LNCAP (cell line): ENCODE measurements at regions not wholly inside any gene's neighbourhood (a gene's known extent, or its start where the extent isn't known, plus 50 kb on each side); places are given as distances from the start of the nearest gene placed in this dataset.

Experiments used
- CTCF ChIP-seq: fragments of 450-650 bp; IDR thresholded peaks from 2 replicates; pipeline ENCODE4 v1.5.1; 2017; ENCODE audit warnings: mild to moderate bottlenecking

DNA sequence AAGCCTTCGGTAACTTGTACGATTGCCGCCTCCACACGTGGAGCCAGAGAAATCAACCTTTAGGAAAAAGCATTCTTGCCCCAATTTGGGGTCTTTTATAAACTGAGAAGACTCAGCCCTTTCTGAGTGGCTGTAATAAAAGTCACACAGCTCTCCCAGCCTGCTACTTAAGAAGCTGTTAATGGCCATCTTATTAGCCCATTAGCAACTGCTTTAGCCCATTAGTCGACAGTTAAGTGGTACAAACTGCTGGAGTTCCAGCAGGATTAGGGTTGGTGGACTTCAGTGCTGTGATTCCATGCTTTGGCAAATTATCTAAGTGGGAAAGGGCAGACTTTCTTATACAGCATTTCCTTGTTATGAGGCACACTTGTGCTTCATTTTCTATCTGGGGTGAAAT, 461.3 kb downstream of the RPS6KC1 start:
- TF ChIP-seq CTCF, result no peak

DNA sequence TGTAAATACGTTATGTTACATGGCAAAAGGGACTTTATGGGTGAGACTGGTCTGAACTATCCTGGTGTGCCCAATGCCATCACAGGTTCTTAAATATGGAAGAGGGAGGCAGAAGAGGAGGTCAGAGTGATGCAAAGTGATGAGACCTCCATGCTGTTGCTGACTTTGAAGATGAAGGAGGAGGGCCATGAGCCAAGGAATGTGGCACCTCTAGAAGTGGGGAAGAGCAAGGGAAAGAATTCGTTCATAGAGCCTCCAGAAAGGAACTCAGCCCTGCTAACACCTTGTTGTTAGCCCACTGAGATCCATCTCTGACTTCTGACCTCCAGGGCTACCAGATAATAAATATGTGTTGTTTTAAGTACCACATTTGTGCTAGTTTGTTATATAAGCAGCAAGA, 462.0 kb downstream of the RPS6KC1 start:
- TF ChIP-seq CTCF, result no peak

DNA sequence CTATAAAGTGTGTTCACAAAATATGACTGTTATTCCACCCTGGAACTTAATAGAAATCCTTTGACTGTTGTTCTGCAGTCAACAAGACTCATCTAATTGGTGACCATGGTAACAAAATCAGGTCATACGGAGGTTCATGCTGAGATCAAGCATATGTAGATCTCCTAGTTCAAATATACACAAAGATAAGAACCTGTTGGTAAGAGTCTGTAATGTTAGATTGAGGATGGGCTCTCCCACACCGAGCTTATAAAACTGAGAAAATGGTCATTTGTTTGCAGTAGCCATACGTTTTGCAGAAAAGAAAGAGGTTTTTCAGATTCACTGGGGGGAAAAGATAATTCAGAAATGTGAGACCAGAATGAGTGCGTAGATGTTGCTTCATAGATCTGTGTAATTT, 468.1 kb downstream of the RPS6KC1 start:
- TF ChIP-seq CTCF, result no peak

- TF ChIP-seq CTCF, result no peak
These were observed 466.6 kb upstream of the PROX1 start for GRCh38 chr1:213521206-213521605.

- no peak for TF ChIP-seq CTCF
These were observed 463.9 kb upstream of the PROX1 start for GRCh38 chr1:213523781-213524398.

GRCh38 chr1:213526306-213526705, 461.5 kb upstream of the PROX1 start:
- no peak for TF ChIP-seq CTCF

DNA sequence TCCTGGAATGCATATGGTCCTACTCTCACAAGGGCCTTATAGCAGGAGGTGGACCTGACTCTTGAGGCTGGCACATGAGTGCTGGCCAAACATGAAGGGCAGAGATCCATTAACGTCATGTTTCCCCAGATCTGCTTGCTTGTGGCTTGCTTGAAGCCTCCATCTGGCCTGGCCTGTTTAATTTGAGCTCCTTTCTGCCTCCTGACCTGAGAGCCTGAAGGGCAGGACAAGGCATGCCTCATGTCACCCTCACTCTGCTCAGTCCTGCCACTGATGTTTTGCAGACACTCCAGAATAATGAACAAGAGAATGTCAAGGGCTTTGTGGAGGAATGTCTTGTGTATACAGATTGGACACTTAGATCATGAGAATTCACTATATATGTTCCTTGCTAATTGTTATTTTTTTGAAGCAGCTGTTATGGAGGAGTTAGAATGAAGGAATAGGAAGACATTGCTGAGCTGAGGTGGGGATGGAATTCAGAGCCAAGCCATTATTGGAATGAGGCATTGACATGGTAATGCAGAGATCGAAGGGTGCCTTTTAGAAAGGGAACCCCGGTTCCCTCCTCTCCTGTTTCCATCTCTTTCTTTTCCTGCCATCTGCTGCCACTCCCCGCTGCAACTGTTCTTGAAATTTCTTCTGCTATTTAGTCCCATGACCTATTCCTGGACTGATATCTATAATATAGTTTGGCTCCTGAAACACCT, 457.0 kb upstream of the PROX1 start:
- no peak for TF ChIP-seq CTCF
